IMR-90 (cell line): ENCODE measurements at regions not wholly inside any gene's neighbourhood (a gene's known extent, or its start where the extent isn't known, plus 50 kb on each side); places are given as distances from the start of the nearest gene placed in this dataset.

Experiments
- ATAC-seq: fragments of 200-7000 bp; cut with Tn5 transposase; 2 replicates; pipeline ENCODE4 v1.9.1; 2020; ENCODE audit warnings: low read depth, mild to moderate bottlenecking, moderate library complexity
- BruUV-seq: library from RNA; stranded (reverse); fragments of 400-500 nt; replicated peaks from 2 replicates; lab custom pipeline; 2021; lab: Mats Ljungman, UMichigan
- CTCF ChIA-PET: fragments of 300-600 bp; formaldehyde crosslinking; extraction: SDS; loops from one replicate; lab custom pipeline; 2021; ENCODE audit warnings: antibody characterized with exemption; lab: Yijun Ruan, JAX
- POLR2A ChIA-PET: fragments of 300-600 bp; sonication (Branson Sonifier 250); formaldehyde crosslinking; loops from one replicate; lab custom pipeline; 2022; ENCODE audit warnings: antibody characterized with exemption; ENCODE audit not compliant: unreplicated experiment; lab: Charles Lee
- DNase-seq: peaks from one replicate; pipeline ENCODE4 v3.0.0; 2013
- H2AFZ ChIP-seq: replicated peaks from 2 replicates; pipeline ENCODE3; 2013; ENCODE audit warnings: low read length, mild to moderate bottlenecking; ENCODE audit not compliant: poor library complexity
- H2AK5ac ChIP-seq: 2 replicates; pipeline ENCODE4 v1.6.1; 2013; ENCODE audit warnings: low read depth, low read length, inconsistent platforms
- H2AK9ac ChIP-seq: replicated peaks from 2 replicates; pipeline ENCODE3; 2013; ENCODE audit warnings: mild to moderate bottlenecking, low read depth, low read length, moderate library complexity; ENCODE audit not compliant: poor library complexity
- H2BK120ac ChIP-seq: 2 replicates; pipeline ENCODE4 v1.6.1; 2013; ENCODE audit warnings: low read depth, low read length, inconsistent platforms
- H2BK15ac ChIP-seq: 3 replicates; pipeline ENCODE4 v1.6.1; 2013; ENCODE audit warnings: low read depth, low read length, inconsistent platforms
- H2BK20ac ChIP-seq: 2 replicates; pipeline ENCODE4 v1.6.1; 2013; ENCODE audit warnings: low read depth, mild to moderate bottlenecking, inconsistent platforms, low read length, moderate library complexity
- H2BK5ac ChIP-seq: 2 replicates; pipeline ENCODE4 v1.6.1; 2013; ENCODE audit warnings: mild to moderate bottlenecking, low read depth, low read length, inconsistent platforms; ENCODE audit not compliant: poor library complexity, severe bottlenecking
- H3K14ac ChIP-seq: replicated peaks from 2 replicates; pipeline ENCODE4 v1.6.1; 2013; ENCODE audit warnings: low read depth, low read length, inconsistent platforms
- H3K18ac ChIP-seq: 2 replicates; pipeline ENCODE4 v1.6.1; 2013; ENCODE audit warnings: low read depth, low read length, control low read depth
- H3K23ac ChIP-seq: 2 replicates; pipeline ENCODE4 v1.6.1; 2013; ENCODE audit warnings: low read depth, low read length, inconsistent platforms
- H3K27ac ChIP-seq: 2 replicates; pipeline ENCODE4 v1.5.1; 2013; ENCODE audit warnings: mild to moderate bottlenecking, control low read depth, low read length; ENCODE audit not compliant: insufficient read depth
- H3K27me3 ChIP-seq: 2 replicates; pipeline ENCODE4 v1.6.1; 2013; ENCODE audit warnings: low read length; ENCODE audit not compliant: control insufficient read depth, insufficient read depth
- H3K36me3 ChIP-seq: 2 replicates; pipeline ENCODE4 v1.6.1; 2013; ENCODE audit warnings: low read length, mixed read lengths; ENCODE audit not compliant: control insufficient read depth, insufficient read depth
- H3K4ac ChIP-seq: 2 replicates; pipeline ENCODE4 v1.6.1; 2013; ENCODE audit warnings: low read depth, low read length, inconsistent platforms
- H3K4me1 ChIP-seq: 2 replicates; pipeline ENCODE4 v1.6.1; 2013; ENCODE audit warnings: low read length, mixed read lengths; ENCODE audit not compliant: control insufficient read depth, insufficient read depth
- H3K4me2 ChIP-seq: 2 replicates; pipeline ENCODE4 v1.6.1; 2013; ENCODE audit warnings: low read depth, mild to moderate bottlenecking, control low read depth, low read length, moderate library complexity
- H3K4me3 ChIP-seq: 2 replicates; pipeline ENCODE4 v1.5.1; 2013; ENCODE audit warnings: low read depth, mild to moderate bottlenecking, control low read depth, low read length, moderate library complexity; ENCODE audit not compliant: insufficient read depth
- H3K56ac ChIP-seq: 2 replicates; pipeline ENCODE4 v1.6.1; 2013; ENCODE audit warnings: low read length, inconsistent platforms; ENCODE audit not compliant: insufficient read depth; ENCODE audit errors: extremely low read depth
- H3K79me1 ChIP-seq, 2 experiments: 2 replicates each; pipeline ENCODE4 v1.6.1; 2013; ENCODE audit warnings: low read length in 2 of 2, inconsistent platforms in 1 of 2, low read depth in 1 of 2
- H3K9ac ChIP-seq: 2 replicates; pipeline ENCODE4 v1.6.1; 2013; ENCODE audit warnings: low read depth, low read length, control low read depth
- H3K9me1 ChIP-seq: 2 replicates; pipeline ENCODE4 v1.6.1; 2013; ENCODE audit warnings: low read length, inconsistent platforms; ENCODE audit not compliant: insufficient read depth
- H3K9me3 ChIP-seq: 2 replicates; pipeline ENCODE4 v1.6.1; 2013; ENCODE audit warnings: low read length; ENCODE audit not compliant: control insufficient read depth, insufficient read depth
- H4K20me1 ChIP-seq: 2 replicates; pipeline ENCODE4 v1.6.1; 2013; ENCODE audit warnings: low read length, inconsistent platforms; ENCODE audit not compliant: insufficient read depth
- H4K5ac ChIP-seq: 2 replicates; pipeline ENCODE4 v1.6.1; 2013; ENCODE audit warnings: mild to moderate bottlenecking, low read depth, low read length, control low read depth
- H4K8ac ChIP-seq, 2 experiments: 2 replicates each; pipeline ENCODE4 v1.6.1; 2013; ENCODE audit warnings: low read depth in 2 of 2, low read length in 2 of 2, control low read depth in 1 of 2, inconsistent platforms in 1 of 2
- H4K91ac ChIP-seq: 2 replicates; pipeline ENCODE4 v1.6.1; 2013; ENCODE audit warnings: low read depth, low read length, inconsistent platforms; ENCODE audit not compliant: insufficient read depth
- BHLHE40 ChIP-seq: fragments of 150-350 bp; IDR thresholded peaks from 2 replicates; pipeline ENCODE4 v1.6.1; 2016; ENCODE audit warnings: mild to moderate bottlenecking, low read depth, low read length
- FOS ChIP-seq: fragments of 150-350 bp; IDR thresholded peaks from 2 replicates; pipeline ENCODE4 v1.6.1; 2016; ENCODE audit warnings: low read depth, low read length
- MAFK ChIP-seq: IDR thresholded peaks from 2 replicates; pipeline ENCODE4 v1.6.1; 2012; ENCODE audit warnings: low read depth, low read length, improper control_type of control experiment
- MAZ ChIP-seq: IDR thresholded peaks from 2 replicates; pipeline ENCODE4 v1.6.1; 2012; ENCODE audit warnings: low read depth, mild to moderate bottlenecking, low read length, improper control_type of control experiment, moderate library complexity, borderline replicate concordance
- RFX5 ChIP-seq: IDR thresholded peaks from 2 replicates; pipeline ENCODE4 v1.8.0; 2012; ENCODE audit warnings: low read depth, mild to moderate bottlenecking, low read length, moderate library complexity
- SMC3 ChIP-seq: fragments of 150-350 bp; IDR thresholded peaks from 2 replicates; pipeline ENCODE4 v1.6.1; 2016; ENCODE audit warnings: low read depth, mild to moderate bottlenecking, antibody characterized with exemption, low read length, moderate library complexity
- WGBS, 2 experiments: methylation state at CpG; one replicate each; pipeline versions ENCODE4 v1.1.5 to v1.1.7; 2013; ENCODE audit warnings: missing lambda C conversion rate in 2 of 2; ENCODE audit not compliant: insufficient read length in 1 of 2; ENCODE audit errors: extremely low coverage in 2 of 2; 5-methylcytosine and 5-hydroxymethylcytosine counted together
- dilution Hi-C: fragments of 300-500 bp; cut with HindIII; formaldehyde crosslinking; loops from one replicate; pipeline ENCODE4 v1.14.3; 2018; ENCODE audit warnings: low sequenced_read_pairs; ENCODE audit not compliant: unreplicated experiment
- in situ Hi-C: fragments of 300-500 bp; cut with MboI; formaldehyde crosslinking; loops from 3 replicates; pipeline ENCODE4 v1.14.3; 2019; ENCODE audit warnings: low sequenced_read_pairs, inconsistent platforms, mixed read lengths
- intact Hi-C: fragments of 100-400 bp; cut with micrococcal nuclease; formaldehyde crosslinking; loops from 2 replicates; pipeline ENCODE4 v1.10.0; 2022
- TF ChIP-seq, protein P1 (sequence below): conservative IDR thresholded peaks from 2 replicates; pipeline ENCODE4 v1.5.1; 2012; ENCODE audit warnings: mild to moderate bottlenecking, low read depth, low read length, improper control_type of control experiment
- TF ChIP-seq, protein P2 (sequence below): fragments of 150-350 bp; IDR thresholded peaks from 2 replicates; pipeline ENCODE4 v1.6.1; 2017; ENCODE audit warnings: mild to moderate bottlenecking, antibody characterized with exemption, low read length, low read depth

DNA sequence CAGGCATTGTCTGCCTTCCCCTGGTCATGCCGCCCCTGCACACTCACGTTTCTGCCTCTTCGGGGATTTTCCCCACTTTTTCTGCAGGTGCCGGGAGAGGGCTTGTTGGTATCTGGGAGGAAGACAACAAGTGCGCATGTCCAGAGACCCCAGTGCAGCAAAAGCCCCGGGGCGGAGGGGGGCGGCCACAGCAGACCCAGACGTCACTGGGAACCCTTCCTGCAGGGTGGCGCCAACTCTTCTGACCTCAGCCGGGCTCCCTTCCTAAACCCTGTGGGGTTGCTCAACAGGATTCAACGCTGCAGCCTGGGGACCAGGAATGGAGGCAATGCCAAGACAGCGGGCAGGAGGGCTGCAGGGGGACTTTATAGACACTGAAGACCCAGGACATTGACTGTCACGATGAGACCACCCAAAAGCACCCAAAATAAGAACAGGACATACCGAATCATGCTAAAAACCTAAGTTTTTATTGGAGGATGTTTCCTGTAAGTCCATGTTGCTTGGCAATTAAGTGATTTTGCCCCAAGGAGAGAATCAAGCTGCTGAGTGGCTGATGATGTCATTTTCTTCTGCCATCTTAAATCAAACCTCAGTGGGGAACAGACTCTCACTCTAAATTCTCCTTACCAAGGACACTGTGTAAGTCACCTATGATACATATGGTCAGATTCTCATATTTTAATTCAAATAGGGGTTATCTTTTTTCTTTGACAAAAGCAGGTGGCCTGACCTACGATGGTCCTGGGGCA lies 62.9 kb upstream of the SIMC1 start:
- in situ Hi-C loops (no loop called here), dilution Hi-C loops (no loop called here), intact Hi-C loops (no loop called here)
- Histone ChIP-seq H3K27me3 (no peaks in the 10 kb centered on the region; the same call in 1 of the 2 replicates), H4K5ac (no peak overlapping the region), H2BK5ac (no peak overlapping the region), H3K27ac (no peak overlapping the region), H3K4me3 (no peak overlapping the region), H4K91ac (no peak overlapping the region), H3K79me1 (no peaks in the 10 kb centered on the region), H3K56ac (no peak overlapping the region), H3K23ac (no peak overlapping the region), H4K20me1 (no peaks in the 10 kb centered on the region), H3K4me1 (no peaks in the 10 kb centered on the region), H2AK5ac (no peak overlapping the region), H4K8ac (no peak overlapping the region), H3K14ac (no peak overlapping the region), H3K9me1 (no peaks in the 10 kb centered on the region), H2AFZ (no peak overlapping the region), H3K18ac (no peak overlapping the region), H3K4ac (no peak overlapping the region), H2BK20ac (no peak overlapping the region), H2BK120ac (no peak overlapping the region), H3K36me3 (no peaks in the 10 kb centered on the region), H2BK15ac (no peak overlapping the region), H3K9me3 (no peaks in the 10 kb centered on the region; the same call in 1 of the 2 replicates), H2AK9ac (no peak overlapping the region), H3K4me2 (no peak overlapping the region), H3K9ac (no peak overlapping the region)
- no TSS peak for BruUV-seq
- TF ChIP-seq MAZ (no peak), BHLHE40 (no peak), SMC3 (no peak), FOS (no peak), RFX5 (no peak), MAFK (no peak)
- TF ChIP-seq, protein P1, sequence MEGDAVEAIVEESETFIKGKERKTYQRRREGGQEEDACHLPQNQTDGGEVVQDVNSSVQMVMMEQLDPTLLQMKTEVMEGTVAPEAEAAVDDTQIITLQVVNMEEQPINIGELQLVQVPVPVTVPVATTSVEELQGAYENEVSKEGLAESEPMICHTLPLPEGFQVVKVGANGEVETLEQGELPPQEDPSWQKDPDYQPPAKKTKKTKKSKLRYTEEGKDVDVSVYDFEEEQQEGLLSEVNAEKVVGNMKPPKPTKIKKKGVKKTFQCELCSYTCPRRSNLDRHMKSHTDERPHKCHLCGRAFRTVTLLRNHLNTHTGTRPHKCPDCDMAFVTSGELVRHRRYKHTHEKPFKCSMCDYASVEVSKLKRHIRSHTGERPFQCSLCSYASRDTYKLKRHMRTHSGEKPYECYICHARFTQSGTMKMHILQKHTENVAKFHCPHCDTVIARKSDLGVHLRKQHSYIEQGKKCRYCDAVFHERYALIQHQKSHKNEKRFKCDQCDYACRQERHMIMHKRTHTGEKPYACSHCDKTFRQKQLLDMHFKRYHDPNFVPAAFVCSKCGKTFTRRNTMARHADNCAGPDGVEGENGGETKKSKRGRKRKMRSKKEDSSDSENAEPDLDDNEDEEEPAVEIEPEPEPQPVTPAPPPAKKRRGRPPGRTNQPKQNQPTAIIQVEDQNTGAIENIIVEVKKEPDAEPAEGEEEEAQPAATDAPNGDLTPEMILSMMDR, result no peak
- TF ChIP-seq, protein P2, sequence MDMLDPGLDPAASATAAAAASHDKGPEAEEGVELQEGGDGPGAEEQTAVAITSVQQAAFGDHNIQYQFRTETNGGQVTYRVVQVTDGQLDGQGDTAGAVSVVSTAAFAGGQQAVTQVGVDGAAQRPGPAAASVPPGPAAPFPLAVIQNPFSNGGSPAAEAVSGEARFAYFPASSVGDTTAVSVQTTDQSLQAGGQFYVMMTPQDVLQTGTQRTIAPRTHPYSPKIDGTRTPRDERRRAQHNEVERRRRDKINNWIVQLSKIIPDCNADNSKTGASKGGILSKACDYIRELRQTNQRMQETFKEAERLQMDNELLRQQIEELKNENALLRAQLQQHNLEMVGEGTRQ, result no peak
- ATAC-seq (no peak), DNase-seq (no peak)
- POLR2A ChIA-PET, result no interaction called here
- WGBS, 2 experiments, result 91% methylated on average over 8 of the region's 16 CpGs; no CpG with 5 or more reads in 1 of the 2 experiments
- CTCF ChIA-PET, result no interaction called here
